H1 (cell line): ENCODE measurements at regions not wholly inside any gene's neighbourhood (a gene's known extent, or its start where the extent isn't known, plus 50 kb on each side); places are given as distances from the start of the nearest gene placed in this dataset.

ENCODE experiments used
- CREB1 ChIP-seq: IDR thresholded peaks from 2 replicates; pipeline ENCODE4 v1.6.1; 2012; ENCODE audit warnings: inconsistent platforms
- JUND ChIP-seq: IDR thresholded peaks from 2 replicates; pipeline ENCODE4 v1.6.1; 2011; ENCODE audit warnings: mild to moderate bottlenecking, improper control_type of control experiment, low read length
- SIX5 ChIP-seq: IDR thresholded peaks from 2 replicates; pipeline ENCODE4 v1.6.1; 2011; ENCODE audit warnings: mild to moderate bottlenecking, low read depth, low read length
- SP4 ChIP-seq: IDR thresholded peaks from 2 replicates; pipeline ENCODE4 v1.6.1; 2012; ENCODE audit warnings: low read length, inconsistent platforms
- TF ChIP-seq, protein P1 (sequence below): fragments of 300-600 bp; sonication (generic); IDR thresholded peaks from 2 replicates; pipeline ENCODE4 v1.7.1; 2012; ENCODE audit warnings: low read length, moderate library complexity, mild to moderate bottlenecking, inconsistent platforms; ENCODE audit not compliant: insufficient replicate concordance
- TF ChIP-seq, protein P2 (sequence below): IDR thresholded peaks from 2 replicates; pipeline ENCODE4 v1.6.1; 2012; ENCODE audit warnings: low read length, inconsistent platforms
- TF ChIP-seq, protein P3 (sequence below): IDR thresholded peaks from 2 replicates; pipeline ENCODE4 v1.6.1; 2012; ENCODE audit warnings: inconsistent platforms
- TF ChIP-seq, protein P4 (sequence below), 3 experiments: IDR thresholded peaks; 1 replicate in 2 of 3; 2 replicates in 1 of 3; pipeline versions ENCODE4 v1.5.1 to v1.6.1; 2011; ENCODE audit warnings: low read length in 3 of 3, mild to moderate bottlenecking in 3 of 3, inconsistent platforms in 2 of 3, low read depth in 1 of 3, moderate library complexity in 1 of 3; ENCODE audit not compliant: insufficient read depth in 1 of 3; ENCODE audit errors: control extremely low read depth in 1 of 3

DNA sequence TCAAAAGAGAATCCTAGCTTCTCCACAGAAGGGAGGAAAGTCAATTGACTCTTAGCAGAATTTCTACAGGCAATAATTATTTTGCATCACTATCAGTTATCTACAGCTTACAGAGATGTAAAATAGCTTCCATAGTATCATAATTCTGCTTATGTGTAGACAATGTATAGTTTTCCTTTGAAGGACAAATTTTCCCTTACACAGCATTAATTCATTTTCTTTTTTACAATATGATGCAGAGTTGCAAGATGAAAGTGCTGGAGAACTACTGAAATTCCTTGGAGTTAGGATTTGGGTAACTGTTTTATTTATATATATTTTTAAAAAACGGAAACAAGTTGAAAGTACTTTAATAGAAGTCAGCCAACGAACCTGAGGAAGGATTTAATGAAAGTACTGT is 111.0 kb upstream of the CPHXL start (continued):
- TF ChIP-seq, protein P1, sequence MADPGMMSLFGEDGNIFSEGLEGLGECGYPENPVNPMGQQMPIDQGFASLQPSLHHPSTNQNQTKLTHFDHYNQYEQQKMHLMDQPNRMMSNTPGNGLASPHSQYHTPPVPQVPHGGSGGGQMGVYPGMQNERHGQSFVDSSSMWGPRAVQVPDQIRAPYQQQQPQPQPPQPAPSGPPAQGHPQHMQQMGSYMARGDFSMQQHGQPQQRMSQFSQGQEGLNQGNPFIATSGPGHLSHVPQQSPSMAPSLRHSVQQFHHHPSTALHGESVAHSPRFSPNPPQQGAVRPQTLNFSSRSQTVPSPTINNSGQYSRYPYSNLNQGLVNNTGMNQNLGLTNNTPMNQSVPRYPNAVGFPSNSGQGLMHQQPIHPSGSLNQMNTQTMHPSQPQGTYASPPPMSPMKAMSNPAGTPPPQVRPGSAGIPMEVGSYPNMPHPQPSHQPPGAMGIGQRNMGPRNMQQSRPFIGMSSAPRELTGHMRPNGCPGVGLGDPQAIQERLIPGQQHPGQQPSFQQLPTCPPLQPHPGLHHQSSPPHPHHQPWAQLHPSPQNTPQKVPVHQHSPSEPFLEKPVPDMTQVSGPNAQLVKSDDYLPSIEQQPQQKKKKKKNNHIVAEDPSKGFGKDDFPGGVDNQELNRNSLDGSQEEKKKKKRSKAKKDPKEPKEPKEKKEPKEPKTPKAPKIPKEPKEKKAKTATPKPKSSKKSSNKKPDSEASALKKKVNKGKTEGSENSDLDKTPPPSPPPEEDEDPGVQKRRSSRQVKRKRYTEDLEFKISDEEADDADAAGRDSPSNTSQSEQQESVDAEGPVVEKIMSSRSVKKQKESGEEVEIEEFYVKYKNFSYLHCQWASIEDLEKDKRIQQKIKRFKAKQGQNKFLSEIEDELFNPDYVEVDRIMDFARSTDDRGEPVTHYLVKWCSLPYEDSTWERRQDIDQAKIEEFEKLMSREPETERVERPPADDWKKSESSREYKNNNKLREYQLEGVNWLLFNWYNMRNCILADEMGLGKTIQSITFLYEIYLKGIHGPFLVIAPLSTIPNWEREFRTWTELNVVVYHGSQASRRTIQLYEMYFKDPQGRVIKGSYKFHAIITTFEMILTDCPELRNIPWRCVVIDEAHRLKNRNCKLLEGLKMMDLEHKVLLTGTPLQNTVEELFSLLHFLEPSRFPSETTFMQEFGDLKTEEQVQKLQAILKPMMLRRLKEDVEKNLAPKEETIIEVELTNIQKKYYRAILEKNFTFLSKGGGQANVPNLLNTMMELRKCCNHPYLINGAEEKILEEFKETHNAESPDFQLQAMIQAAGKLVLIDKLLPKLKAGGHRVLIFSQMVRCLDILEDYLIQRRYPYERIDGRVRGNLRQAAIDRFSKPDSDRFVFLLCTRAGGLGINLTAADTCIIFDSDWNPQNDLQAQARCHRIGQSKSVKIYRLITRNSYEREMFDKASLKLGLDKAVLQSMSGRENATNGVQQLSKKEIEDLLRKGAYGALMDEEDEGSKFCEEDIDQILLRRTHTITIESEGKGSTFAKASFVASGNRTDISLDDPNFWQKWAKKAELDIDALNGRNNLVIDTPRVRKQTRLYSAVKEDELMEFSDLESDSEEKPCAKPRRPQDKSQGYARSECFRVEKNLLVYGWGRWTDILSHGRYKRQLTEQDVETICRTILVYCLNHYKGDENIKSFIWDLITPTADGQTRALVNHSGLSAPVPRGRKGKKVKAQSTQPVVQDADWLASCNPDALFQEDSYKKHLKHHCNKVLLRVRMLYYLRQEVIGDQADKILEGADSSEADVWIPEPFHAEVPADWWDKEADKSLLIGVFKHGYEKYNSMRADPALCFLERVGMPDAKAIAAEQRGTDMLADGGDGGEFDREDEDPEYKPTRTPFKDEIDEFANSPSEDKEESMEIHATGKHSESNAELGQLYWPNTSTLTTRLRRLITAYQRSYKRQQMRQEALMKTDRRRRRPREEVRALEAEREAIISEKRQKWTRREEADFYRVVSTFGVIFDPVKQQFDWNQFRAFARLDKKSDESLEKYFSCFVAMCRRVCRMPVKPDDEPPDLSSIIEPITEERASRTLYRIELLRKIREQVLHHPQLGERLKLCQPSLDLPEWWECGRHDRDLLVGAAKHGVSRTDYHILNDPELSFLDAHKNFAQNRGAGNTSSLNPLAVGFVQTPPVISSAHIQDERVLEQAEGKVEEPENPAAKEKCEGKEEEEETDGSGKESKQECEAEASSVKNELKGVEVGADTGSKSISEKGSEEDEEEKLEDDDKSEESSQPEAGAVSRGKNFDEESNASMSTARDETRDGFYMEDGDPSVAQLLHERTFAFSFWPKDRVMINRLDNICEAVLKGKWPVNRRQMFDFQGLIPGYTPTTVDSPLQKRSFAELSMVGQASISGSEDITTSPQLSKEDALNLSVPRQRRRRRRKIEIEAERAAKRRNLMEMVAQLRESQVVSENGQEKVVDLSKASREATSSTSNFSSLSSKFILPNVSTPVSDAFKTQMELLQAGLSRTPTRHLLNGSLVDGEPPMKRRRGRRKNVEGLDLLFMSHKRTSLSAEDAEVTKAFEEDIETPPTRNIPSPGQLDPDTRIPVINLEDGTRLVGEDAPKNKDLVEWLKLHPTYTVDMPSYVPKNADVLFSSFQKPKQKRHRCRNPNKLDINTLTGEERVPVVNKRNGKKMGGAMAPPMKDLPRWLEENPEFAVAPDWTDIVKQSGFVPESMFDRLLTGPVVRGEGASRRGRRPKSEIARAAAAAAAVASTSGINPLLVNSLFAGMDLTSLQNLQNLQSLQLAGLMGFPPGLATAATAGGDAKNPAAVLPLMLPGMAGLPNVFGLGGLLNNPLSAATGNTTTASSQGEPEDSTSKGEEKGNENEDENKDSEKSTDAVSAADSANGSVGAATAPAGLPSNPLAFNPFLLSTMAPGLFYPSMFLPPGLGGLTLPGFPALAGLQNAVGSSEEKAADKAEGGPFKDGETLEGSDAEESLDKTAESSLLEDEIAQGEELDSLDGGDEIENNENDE = no peak
- no peak for TF ChIP-seq CREB1
- TF ChIP-seq SIX5 = no peak
- TF ChIP-seq, protein P2, sequence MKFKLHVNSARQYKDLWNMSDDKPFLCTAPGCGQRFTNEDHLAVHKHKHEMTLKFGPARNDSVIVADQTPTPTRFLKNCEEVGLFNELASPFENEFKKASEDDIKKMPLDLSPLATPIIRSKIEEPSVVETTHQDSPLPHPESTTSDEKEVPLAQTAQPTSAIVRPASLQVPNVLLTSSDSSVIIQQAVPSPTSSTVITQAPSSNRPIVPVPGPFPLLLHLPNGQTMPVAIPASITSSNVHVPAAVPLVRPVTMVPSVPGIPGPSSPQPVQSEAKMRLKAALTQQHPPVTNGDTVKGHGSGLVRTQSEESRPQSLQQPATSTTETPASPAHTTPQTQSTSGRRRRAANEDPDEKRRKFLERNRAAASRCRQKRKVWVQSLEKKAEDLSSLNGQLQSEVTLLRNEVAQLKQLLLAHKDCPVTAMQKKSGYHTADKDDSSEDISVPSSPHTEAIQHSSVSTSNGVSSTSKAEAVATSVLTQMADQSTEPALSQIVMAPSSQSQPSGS = no peak
- no peak for TF ChIP-seq SP4
- TF ChIP-seq, protein P3, sequence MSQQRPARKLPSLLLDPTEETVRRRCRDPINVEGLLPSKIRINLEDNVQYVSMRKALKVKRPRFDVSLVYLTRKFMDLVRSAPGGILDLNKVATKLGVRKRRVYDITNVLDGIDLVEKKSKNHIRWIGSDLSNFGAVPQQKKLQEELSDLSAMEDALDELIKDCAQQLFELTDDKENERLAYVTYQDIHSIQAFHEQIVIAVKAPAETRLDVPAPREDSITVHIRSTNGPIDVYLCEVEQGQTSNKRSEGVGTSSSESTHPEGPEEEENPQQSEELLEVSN = no peak
- no peak for TF ChIP-seq JUND
- TF ChIP-seq, protein P4, sequence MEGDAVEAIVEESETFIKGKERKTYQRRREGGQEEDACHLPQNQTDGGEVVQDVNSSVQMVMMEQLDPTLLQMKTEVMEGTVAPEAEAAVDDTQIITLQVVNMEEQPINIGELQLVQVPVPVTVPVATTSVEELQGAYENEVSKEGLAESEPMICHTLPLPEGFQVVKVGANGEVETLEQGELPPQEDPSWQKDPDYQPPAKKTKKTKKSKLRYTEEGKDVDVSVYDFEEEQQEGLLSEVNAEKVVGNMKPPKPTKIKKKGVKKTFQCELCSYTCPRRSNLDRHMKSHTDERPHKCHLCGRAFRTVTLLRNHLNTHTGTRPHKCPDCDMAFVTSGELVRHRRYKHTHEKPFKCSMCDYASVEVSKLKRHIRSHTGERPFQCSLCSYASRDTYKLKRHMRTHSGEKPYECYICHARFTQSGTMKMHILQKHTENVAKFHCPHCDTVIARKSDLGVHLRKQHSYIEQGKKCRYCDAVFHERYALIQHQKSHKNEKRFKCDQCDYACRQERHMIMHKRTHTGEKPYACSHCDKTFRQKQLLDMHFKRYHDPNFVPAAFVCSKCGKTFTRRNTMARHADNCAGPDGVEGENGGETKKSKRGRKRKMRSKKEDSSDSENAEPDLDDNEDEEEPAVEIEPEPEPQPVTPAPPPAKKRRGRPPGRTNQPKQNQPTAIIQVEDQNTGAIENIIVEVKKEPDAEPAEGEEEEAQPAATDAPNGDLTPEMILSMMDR (IDR thresholded peaks at IDR 0.05; ENCODE audit: control extremely low read depth in 1 of 3, insufficient read depth in 1 of 3, low read depth in 1 of 3, low read length in 3 of 3) = no peak
